ENCODE measurements at regions not wholly inside any gene's neighbourhood (a gene's known extent, or its start where the extent isn't known, plus 50 kb on each side); places are given as distances from the start of the nearest gene placed in this dataset.

- TF ChIP-seq POLR2A (IDR thresholded peaks at IDR 0.05) = no peak
- no peak for TF ChIP-seq CTCF (IDR thresholded peaks at IDR 0.05)
Measured at GRCh38 chr3:34599595-34599994, 801.2 kb downstream of the PDCD6IP start.

All from lower leg skin (tissue), 3 donors.